Astrocyte (in vitro differentiated cells and primary cell): ENCODE measurements at regions not wholly inside any gene's neighbourhood (a gene's known extent, or its start where the extent isn't known, plus 50 kb on each side); places are given as distances from the start of the nearest gene placed in this dataset.

Experiments
- EZH2 ChIP-seq: IDR thresholded peaks from 2 replicates; pipeline ENCODE4 v1.6.1; 2012; ENCODE audit warnings: mild to moderate bottlenecking, low read length, inconsistent platforms; ENCODE audit not compliant: insufficient read depth
- TF ChIP-seq, protein P1 (sequence below): IDR thresholded peaks from 2 replicates; pipeline ENCODE4 v1.5.1; 2011; ENCODE audit warnings: low read depth, mild to moderate bottlenecking, inconsistent platforms, low read length, moderate library complexity; ENCODE audit not compliant: insufficient read depth

DNA sequence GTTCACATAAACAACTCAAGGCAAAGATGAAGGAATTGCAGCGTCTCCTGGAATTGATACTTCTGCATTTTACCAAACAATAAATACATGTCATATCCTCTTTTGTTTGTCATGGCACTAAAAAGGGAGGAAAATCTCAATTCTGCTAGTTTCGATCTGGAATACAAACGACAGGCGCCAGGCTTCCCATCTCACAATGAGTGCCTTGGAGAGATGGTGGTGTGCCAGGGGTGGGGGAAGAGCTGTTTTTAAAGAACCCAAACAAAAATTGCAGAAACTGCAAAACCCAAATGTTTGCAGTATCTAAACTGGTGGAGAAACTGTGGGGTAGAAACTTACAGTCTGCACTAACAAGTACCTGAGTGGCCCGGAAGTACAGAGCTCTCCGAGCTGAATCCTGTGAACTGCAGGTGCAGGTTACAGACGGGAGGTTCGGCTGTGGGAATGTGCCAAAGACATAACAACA lies 53.0 kb upstream of the KLF3 start:
- no peak for TF ChIP-seq EZH2
- TF ChIP-seq, protein P1, sequence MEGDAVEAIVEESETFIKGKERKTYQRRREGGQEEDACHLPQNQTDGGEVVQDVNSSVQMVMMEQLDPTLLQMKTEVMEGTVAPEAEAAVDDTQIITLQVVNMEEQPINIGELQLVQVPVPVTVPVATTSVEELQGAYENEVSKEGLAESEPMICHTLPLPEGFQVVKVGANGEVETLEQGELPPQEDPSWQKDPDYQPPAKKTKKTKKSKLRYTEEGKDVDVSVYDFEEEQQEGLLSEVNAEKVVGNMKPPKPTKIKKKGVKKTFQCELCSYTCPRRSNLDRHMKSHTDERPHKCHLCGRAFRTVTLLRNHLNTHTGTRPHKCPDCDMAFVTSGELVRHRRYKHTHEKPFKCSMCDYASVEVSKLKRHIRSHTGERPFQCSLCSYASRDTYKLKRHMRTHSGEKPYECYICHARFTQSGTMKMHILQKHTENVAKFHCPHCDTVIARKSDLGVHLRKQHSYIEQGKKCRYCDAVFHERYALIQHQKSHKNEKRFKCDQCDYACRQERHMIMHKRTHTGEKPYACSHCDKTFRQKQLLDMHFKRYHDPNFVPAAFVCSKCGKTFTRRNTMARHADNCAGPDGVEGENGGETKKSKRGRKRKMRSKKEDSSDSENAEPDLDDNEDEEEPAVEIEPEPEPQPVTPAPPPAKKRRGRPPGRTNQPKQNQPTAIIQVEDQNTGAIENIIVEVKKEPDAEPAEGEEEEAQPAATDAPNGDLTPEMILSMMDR, result no peak
